ENCODE measurements at regions not wholly inside any gene's neighbourhood (a gene's known extent, or its start where the extent isn't known, plus 50 kb on each side); places are given as distances from the start of the nearest gene placed in this dataset.

DNA sequence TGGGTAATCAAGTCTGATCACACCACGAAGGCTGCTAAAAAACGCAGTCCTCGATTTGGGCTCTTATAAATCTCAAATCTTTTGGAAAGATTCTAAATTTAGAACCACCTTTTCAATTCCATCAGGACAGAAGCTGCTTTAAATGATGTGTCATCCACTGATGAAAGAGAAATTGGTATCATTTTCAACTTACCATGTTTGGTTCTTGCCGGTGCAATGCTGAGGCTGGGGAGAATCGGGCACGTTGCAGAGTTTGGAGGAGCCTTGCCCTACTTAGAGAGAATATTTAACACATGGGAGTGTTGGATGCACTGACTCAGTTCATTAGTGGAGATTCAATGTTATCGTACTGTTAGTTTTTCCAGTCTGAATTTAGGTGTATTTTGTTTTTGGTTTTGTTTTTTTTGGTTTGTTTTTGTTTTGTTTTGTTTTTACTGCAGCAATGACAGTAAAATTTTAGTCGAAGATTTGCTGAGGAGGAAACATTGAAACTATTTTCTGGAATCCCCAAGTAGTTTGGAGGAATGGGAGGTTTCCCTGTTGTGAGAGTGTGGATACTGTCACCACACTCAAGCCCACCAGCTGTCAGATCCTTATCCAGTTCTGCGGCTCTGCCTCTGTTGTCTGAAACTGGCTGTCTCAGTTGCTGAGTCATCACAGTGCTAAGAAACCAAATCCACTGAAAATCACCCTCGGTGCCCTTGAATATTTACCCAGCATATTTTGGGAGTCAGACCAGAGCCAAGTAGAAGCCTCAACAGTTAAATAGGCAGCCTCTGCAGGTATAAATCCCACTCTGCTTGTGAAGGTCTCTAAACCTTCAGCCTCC lies 497.0 kb downstream of the BTBD3 start:
- TF ChIP-seq, protein P1, sequence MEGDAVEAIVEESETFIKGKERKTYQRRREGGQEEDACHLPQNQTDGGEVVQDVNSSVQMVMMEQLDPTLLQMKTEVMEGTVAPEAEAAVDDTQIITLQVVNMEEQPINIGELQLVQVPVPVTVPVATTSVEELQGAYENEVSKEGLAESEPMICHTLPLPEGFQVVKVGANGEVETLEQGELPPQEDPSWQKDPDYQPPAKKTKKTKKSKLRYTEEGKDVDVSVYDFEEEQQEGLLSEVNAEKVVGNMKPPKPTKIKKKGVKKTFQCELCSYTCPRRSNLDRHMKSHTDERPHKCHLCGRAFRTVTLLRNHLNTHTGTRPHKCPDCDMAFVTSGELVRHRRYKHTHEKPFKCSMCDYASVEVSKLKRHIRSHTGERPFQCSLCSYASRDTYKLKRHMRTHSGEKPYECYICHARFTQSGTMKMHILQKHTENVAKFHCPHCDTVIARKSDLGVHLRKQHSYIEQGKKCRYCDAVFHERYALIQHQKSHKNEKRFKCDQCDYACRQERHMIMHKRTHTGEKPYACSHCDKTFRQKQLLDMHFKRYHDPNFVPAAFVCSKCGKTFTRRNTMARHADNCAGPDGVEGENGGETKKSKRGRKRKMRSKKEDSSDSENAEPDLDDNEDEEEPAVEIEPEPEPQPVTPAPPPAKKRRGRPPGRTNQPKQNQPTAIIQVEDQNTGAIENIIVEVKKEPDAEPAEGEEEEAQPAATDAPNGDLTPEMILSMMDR (IDR thresholded peaks at IDR 0.05; ENCODE audit: borderline replicate concordance, insufficient read depth, low read depth, low read length), result no peak
- no peak overlapping the region for H3K4me3 ChIP-seq (ENCODE audit: low read depth, low read length)

DNA sequence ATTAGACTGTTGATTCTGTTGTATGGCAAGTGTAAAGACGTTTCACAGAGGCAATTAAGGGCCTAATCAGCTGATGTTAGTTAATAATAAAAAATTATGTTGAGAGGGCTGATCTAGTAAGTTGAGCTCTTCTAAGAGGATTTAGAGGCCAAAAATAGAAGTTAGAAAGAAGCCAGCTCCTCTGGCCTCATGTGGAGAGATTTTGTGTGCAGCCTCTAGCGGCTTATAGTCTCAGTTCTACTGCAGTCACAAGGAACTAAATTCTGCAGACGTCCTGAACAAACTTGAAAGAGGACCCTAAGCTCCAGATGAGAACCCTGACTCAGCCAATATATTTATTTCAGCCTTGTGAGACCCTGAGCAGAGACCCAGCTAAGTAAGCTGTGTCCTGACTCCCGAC lies 498.6 kb downstream of the BTBD3 start:
- H3K4me3 ChIP-seq (ENCODE audit: low read depth, low read length), result no peak overlapping the region
- TF ChIP-seq, protein P1 (IDR thresholded peaks at IDR 0.05; ENCODE audit: borderline replicate concordance, insufficient read depth, low read depth, low read length), result no peak

DNA sequence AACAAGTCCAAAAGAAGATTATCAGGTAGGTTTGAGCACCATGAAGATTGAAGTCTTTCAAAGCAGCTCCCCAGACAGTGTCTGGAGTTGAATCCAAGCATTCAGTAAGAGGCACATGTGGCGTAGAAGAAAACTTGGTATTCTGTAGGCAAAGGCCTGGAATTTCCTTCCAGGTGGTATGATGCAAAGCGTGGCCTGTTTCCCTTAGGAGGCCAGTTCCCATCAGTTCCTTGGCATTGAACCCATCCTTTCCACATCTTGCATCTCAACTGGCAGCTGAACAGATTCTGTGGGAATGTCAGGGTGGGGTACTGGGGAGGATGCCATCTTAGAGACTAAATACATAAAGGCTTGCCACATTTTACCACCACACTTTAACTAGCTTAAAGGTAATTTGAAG lies 516.0 kb downstream of the BTBD3 start:
- TF ChIP-seq, protein P1 (IDR thresholded peaks at IDR 0.05; ENCODE audit: borderline replicate concordance, insufficient read depth, low read depth, low read length), result no peak
- H3K4me3 ChIP-seq (ENCODE audit: low read depth, low read length), result no peak overlapping the region

DNA sequence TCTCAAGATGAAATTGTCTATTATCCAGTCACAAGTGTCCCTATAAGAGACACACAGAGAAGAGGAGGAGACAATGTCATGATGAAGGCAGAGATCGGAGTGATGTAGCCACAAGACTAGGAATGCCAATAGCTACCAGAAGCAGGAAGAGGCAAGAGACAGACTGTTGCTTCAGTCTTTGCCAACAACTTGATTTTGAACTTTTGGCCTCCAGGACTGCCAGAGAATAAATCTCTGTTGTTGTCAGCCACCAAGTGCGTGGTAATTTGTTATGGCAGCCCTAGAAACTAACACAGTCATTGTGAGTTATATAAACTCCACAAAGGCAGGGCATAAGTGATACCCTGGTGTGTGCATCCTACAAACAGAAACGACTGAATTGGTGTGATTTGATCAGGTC lies 517.0 kb downstream of the BTBD3 start:
- TF ChIP-seq, protein P1 (IDR thresholded peaks at IDR 0.05; ENCODE audit: borderline replicate concordance, insufficient read depth, low read depth, low read length), result no peak
- no peak overlapping the region for H3K4me3 ChIP-seq (ENCODE audit: low read depth, low read length)

DNA sequence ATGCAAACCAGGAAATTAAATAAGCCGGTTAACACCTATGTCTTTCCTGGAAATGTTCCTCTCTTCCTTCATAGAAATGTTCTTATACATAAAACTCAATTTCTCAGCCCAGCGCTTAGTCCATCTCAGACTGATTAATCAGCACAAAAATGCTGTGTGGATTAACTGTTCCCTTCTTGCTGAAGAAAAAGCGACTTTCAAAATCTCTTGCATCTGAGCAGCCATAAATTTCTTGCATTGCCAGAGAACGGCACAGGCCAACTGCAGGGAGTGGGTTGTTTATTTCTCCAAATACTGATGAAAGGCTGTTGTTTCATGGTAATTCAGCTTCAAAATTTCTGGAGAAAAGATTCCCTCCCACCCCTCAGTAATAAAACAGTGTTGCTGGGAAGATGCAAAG lies 517.6 kb downstream of the BTBD3 start:
- TF ChIP-seq, protein P1 (IDR thresholded peaks at IDR 0.05; ENCODE audit: borderline replicate concordance, insufficient read depth, low read depth, low read length), result no peak
- H3K4me3 ChIP-seq (ENCODE audit: low read depth, low read length), result no peak overlapping the region

DNA sequence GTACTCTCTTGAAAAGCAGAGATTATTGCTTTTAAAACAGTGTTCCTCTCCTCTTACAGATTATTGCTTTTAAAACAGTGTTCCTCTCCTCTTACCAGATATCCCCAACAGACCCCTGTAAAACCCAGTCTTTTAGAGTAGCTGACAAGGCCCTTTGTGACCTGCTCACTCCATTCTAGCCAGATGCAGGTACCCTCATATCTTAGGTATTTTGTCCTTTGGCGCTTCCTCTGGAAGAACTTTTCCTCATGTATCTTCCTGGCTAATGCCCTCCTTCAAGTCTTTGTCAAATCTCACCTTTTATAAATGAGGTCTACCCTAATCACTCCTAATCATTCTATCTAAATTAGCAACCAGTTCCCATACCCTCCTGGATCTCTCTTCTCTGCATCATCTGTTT lies 536.0 kb downstream of the BTBD3 start:
- H3K4me3 ChIP-seq (ENCODE audit: low read depth, low read length), result no peak overlapping the region
- TF ChIP-seq, protein P1 (IDR thresholded peaks at IDR 0.05; ENCODE audit: borderline replicate concordance, insufficient read depth, low read depth, low read length), result no peak

DNA sequence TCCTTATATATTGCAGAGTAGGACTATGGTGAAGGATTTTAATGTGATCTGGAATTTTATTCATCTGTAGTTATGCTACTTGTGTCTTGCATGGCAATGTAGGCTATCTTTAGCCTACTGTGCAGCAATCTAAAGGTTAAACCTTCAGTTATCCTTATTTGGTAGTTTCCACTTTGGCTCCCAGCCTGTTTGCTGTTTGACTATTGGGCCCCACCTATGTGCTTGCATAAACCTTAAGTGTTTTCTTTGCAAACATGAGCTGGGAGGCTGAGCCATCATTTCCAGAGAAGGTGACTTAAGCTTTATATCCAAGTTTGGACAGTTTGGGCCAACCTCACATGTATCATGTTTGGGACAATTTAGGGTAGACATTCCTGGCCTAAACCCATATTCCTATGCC lies 537.5 kb downstream of the BTBD3 start:
- no peak overlapping the region for H3K4me3 ChIP-seq (ENCODE audit: low read depth, low read length)
- TF ChIP-seq, protein P1 (IDR thresholded peaks at IDR 0.05; ENCODE audit: borderline replicate concordance, insufficient read depth, low read depth, low read length), result no peak

All from GM12875 (cell line).